Dendritic cell treated with granulocyte-macrophage colony-stimulating factor and Interleukin-4, amounts not matched to agents 40 ng/mL and 50 ng/mL, for 4 days (primary cell): ENCODE measurements at regions not wholly inside any gene's neighbourhood (a gene's known extent, or its start where the extent isn't known, plus 50 kb on each side); places are given as distances from the start of the nearest gene placed in this dataset.

ENCODE experiments used
- H3K27ac Mint-ChIP-seq: one replicate; pipeline ENCODE4 v1.8.0; 2022; ENCODE audit warnings: mild to moderate bottlenecking, mixed read lengths
- H3K27me3 Mint-ChIP-seq: one replicate; pipeline ENCODE4 v1.8.0; 2022; ENCODE audit warnings: mild to moderate bottlenecking, mixed read lengths
- H3K36me3 Mint-ChIP-seq: one replicate; pipeline ENCODE4 v1.8.0; 2022; ENCODE audit warnings: low read depth, mixed read lengths
- H3K4me1 Mint-ChIP-seq: one replicate; pipeline ENCODE4 v1.8.0; 2022; ENCODE audit warnings: low read depth, mixed read lengths
- H3K4me3 Mint-ChIP-seq: one replicate; pipeline ENCODE4 v1.8.0; 2022; ENCODE audit warnings: mild to moderate bottlenecking, moderate library complexity, mixed read lengths
- H3K9me3 Mint-ChIP-seq: one replicate; pipeline ENCODE4 v1.8.0; 2022; ENCODE audit warnings: mixed read lengths
- intact Hi-C: fragments of 100-400 bp; cut with micrococcal nuclease; formaldehyde crosslinking; loops from one replicate; pipeline ENCODE4 v1.15.0; 2022

GRCh38 chr11:15547685-15548084 lies 433.0 kb downstream of the INSC start:
- Mint-ChIP-seq H3K4me1 (no peaks in the 10 kb centered on the region), H3K27me3 (no peaks in the 10 kb centered on the region), H3K9me3 (no peaks in the 10 kb centered on the region), H3K4me3 (no peak overlapping the region), H3K36me3 (no peaks in the 10 kb centered on the region), H3K27ac (no peak overlapping the region)
- intact Hi-C loops = no loop called here

- Mint-ChIP-seq H3K27me3 (peaks cover 10% of the 10 kb centered on the region), H3K36me3 (no peaks in the 10 kb centered on the region), H3K27ac (no peak overlapping the region), H3K4me1 (no peaks in the 10 kb centered on the region), H3K4me3 (no peak overlapping the region), H3K9me3 (peaks cover 7% of the 10 kb centered on the region)
- intact Hi-C loops = no loop called here
Observed at GRCh38 chr11:15551901-15552851, 437.5 kb downstream of the INSC start.

GRCh38 chr11:15555161-15555560 lies 440.4 kb downstream of the INSC start:
- no peak overlapping the region for H3K27ac Mint-ChIP-seq
- intact Hi-C loops = no loop called here
- H3K4me1 Mint-ChIP-seq = no peaks in the 10 kb centered on the region
- peaks cover 22% of the 10 kb centered on the region for H3K9me3 Mint-ChIP-seq
- H3K27me3 Mint-ChIP-seq = peaks cover 18% of the 10 kb centered on the region
- H3K36me3 Mint-ChIP-seq = no peaks in the 10 kb centered on the region
- no peak overlapping the region for H3K4me3 Mint-ChIP-seq

GRCh38 chr11:15557457-15558230 lies 442.9 kb downstream of the INSC start:
- intact Hi-C loops = no loop called here
- Mint-ChIP-seq H3K9me3 (peaks cover 34% of the 10 kb centered on the region), H3K4me3 (no peak overlapping the region), H3K36me3 (no peaks in the 10 kb centered on the region), H3K27ac (no peak overlapping the region), H3K4me1 (no peaks in the 10 kb centered on the region), H3K27me3 (peaks cover 19% of the 10 kb centered on the region)

- H3K36me3 Mint-ChIP-seq = no peaks in the 10 kb centered on the region
- H3K9me3 Mint-ChIP-seq = peaks cover 34% of the 10 kb centered on the region
- intact Hi-C loops = no loop called here
- no peaks in the 10 kb centered on the region for H3K4me1 Mint-ChIP-seq
- no peak overlapping the region for H3K27ac Mint-ChIP-seq
- no peak overlapping the region for H3K4me3 Mint-ChIP-seq
- peaks cover 16% of the 10 kb centered on the region for H3K27me3 Mint-ChIP-seq
Observed at GRCh38 chr11:15558513-15559181, 443.9 kb downstream of the INSC start.

GRCh38 chr11:15560689-15561467 lies 446.2 kb downstream of the INSC start:
- intact Hi-C loops = no loop called here
- Mint-ChIP-seq H3K36me3 (no peaks in the 10 kb centered on the region), H3K9me3 (peaks cover 34% of the 10 kb centered on the region), H3K4me1 (no peaks in the 10 kb centered on the region), H3K27ac (no peak overlapping the region), H3K4me3 (no peak overlapping the region), H3K27me3 (peaks cover 13% of the 10 kb centered on the region)

GRCh38 chr11:15562230-15562629 lies 447.5 kb downstream of the INSC start:
- H3K4me3 Mint-ChIP-seq = no peak overlapping the region
- peaks cover 12% of the 10 kb centered on the region for H3K27me3 Mint-ChIP-seq
- H3K36me3 Mint-ChIP-seq = no peaks in the 10 kb centered on the region
- peaks cover 33% of the 10 kb centered on the region for H3K9me3 Mint-ChIP-seq
- no peaks in the 10 kb centered on the region for H3K4me1 Mint-ChIP-seq
- intact Hi-C loops = no loop called here
- H3K27ac Mint-ChIP-seq = no peak overlapping the region

- intact Hi-C loops = no loop called here
- Mint-ChIP-seq H3K4me3 (no peak overlapping the region), H3K27me3 (peaks cover 12% of the 10 kb centered on the region), H3K27ac (no peak overlapping the region), H3K4me1 (no peaks in the 10 kb centered on the region), H3K9me3 (peaks cover 38% of the 10 kb centered on the region), H3K36me3 (no peaks in the 10 kb centered on the region)
Observed at GRCh38 chr11:15563054-15563453, 448.3 kb downstream of the INSC start.

- intact Hi-C loops = no loop called here
- Mint-ChIP-seq H3K9me3 (peaks cover 18% of the 10 kb centered on the region), H3K27ac (no peak overlapping the region), H3K27me3 (peaks cover 2% of the 10 kb centered on the region), H3K4me1 (no peaks in the 10 kb centered on the region), H3K4me3 (no peak overlapping the region), H3K36me3 (no peaks in the 10 kb centered on the region)
Observed at GRCh38 chr11:15565880-15566279, 451.2 kb downstream of the INSC start.

GRCh38 chr11:15568440-15568839 lies 453.7 kb downstream of the INSC start:
- intact Hi-C loops = no loop called here
- no peak overlapping the region for H3K4me3 Mint-ChIP-seq
- no peaks in the 10 kb centered on the region for H3K27me3 Mint-ChIP-seq
- no peak overlapping the region for H3K27ac Mint-ChIP-seq
- peaks cover 11% of the 10 kb centered on the region for H3K9me3 Mint-ChIP-seq
- no peaks in the 10 kb centered on the region for H3K4me1 Mint-ChIP-seq
- H3K36me3 Mint-ChIP-seq = no peaks in the 10 kb centered on the region

GRCh38 chr11:15569305-15570025 lies 454.7 kb downstream of the INSC start:
- Mint-ChIP-seq H3K4me1 (no peaks in the 10 kb centered on the region), H3K27me3 (no peaks in the 10 kb centered on the region), H3K4me3 (no peak overlapping the region), H3K36me3 (no peaks in the 10 kb centered on the region), H3K27ac (no peak overlapping the region), H3K9me3 (peaks cover 11% of the 10 kb centered on the region)
- intact Hi-C loops = no loop called here

GRCh38 chr11:15575409-15575808 lies 460.7 kb downstream of the INSC start:
- Mint-ChIP-seq H3K27me3 (no peaks in the 10 kb centered on the region), H3K4me3 (no peak overlapping the region), H3K36me3 (no peaks in the 10 kb centered on the region), H3K4me1 (peaks cover 20% of the 10 kb centered on the region), H3K9me3 (no peaks in the 10 kb centered on the region), H3K27ac (no peak overlapping the region)
- intact Hi-C loops = no loop called here

GRCh38 chr11:15576769-15577168 lies 462.0 kb downstream of the INSC start:
- no peak overlapping the region for H3K27ac Mint-ChIP-seq

More at GRCh38 chr11:15576769-15577168, 462.0 kb downstream of the INSC start:
- H3K4me3 Mint-ChIP-seq = no peak overlapping the region
- H3K9me3 Mint-ChIP-seq = no peaks in the 10 kb centered on the region
- intact Hi-C loops = no loop called here
- peaks cover 26% of the 10 kb centered on the region for H3K4me1 Mint-ChIP-seq
- H3K27me3 Mint-ChIP-seq = no peaks in the 10 kb centered on the region
- H3K36me3 Mint-ChIP-seq = no peaks in the 10 kb centered on the region
